ENCODE measurements at regions not wholly inside any gene's neighbourhood (a gene's known extent, or its start where the extent isn't known, plus 50 kb on each side); places are given as distances from the start of the nearest gene placed in this dataset.
"Not testable (repeated sequence)": the region's sequence is repeated elsewhere in the genome, so short reads cannot be mapped to it uniquely, and the experiment has no call there.

DNA sequence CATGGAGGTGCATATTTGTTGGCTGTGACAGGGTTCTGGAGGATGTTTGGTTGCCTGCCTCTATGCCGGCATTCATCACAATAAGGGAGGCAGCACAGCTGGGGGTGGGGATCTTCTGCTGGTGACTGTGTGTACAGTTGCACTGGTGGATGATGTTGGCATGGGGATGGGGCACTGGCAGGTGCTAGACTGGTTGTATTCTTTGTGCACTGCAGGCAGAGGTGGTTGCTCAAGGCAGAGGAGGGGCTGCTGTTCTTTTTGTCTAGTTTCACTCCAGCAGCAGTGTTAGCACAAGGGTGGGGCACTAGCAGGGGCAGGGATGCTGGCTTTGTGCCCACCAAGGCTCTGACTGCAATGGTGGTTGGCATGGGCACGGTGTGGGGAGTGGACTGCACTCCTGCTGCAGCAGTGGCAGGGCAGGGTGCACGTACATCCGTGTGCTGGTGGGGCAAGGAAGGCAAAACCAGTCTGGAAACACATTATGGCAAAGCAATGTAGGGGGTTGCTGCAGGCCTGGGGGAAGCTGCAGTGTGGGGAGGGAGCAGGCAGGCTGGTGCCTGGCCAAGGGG is 69.3 kb downstream of the ISOC1 start:
- no peak for DNase-seq

DNA sequence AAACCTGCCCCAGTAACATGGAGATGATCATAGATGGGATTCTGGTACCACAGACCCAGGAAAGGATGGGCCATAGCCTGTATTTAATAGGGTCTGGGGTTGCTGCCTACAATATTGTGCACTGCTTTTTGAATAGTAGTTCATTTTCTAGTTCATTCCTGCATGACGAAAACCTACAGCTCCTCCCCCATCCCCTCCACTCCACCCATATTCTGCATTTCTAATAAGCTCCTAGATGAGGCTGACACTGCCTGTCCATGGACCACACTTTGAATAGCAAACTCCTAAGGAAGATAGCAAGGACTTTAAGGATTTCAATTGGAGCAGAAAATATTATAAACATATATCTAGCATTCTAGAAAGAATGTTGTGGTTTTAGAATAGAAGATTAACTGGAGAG is 75.5 kb downstream of the ISOC1 start:
- no peak for DNase-seq

- no peak for DNase-seq
Observed at GRCh38 chr5:129171194-129171944, 76.8 kb downstream of the ISOC1 start.

DNA sequence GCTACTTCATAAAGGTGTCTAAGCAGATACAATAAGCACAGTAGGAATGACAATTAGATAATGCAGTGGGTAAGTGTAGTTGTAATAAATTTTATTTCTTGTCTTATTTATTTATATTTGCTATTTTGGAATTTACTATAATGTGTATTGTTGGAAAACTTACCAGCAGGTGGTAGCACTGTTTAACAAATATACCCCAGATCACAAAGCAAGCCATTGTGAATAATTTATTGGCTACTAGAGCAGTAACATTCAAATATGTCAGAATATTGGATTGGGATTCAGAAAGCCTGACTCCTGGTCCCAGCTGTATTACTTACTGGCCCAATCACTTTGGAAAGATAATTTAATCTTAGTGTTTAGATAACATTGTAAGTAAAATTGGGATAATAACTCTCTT is 78.0 kb downstream of the ISOC1 start:
- DNase-seq, result no peak

DNA sequence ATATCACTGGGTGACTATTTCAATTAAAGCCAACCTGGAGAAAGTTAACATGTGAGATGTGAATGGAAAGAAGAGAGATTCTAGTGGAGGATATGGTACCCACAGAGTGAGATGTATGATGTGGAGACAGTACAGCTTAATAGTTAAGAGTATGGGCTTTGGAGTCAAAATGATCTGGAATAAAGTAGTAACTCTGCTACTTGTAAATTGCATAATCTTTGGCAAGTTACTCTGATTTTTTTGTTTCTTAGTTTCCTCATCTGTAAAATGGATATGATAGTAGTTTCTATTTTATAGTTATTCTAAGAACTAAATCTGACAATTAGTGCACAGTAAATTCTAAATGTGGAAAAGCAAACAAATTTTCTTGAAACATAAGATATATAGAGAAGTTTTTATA is 79.2 kb downstream of the ISOC1 start:
- DNase-seq, result no peak

- no peak for DNase-seq
Observed at GRCh38 chr5:129174480-129174879, 79.9 kb downstream of the ISOC1 start.

DNA sequence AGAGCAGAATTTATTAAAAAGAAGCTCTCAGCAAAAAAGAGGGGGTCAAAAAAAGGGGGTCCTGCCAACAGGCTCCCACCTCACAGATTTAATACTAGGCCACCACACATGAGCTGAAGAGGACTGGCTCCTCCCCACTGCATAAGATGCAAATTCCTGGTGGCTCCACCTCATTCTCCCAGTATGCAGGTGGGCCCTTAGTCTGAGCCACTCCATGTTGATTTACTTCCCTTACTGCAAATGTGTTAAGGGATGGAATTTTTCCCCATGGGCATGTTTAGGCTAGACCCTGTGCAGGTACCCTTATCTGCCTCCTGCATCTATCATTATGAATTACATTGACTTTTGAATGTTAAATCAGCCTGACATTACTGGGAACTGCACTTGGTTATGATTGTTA is 82.9 kb downstream of the ISOC1 start:
- no peak for DNase-seq

- no peak for DNase-seq
Observed at GRCh38 chr5:129199308-129199707, 104.8 kb downstream of the ISOC1 start.

- no peak for DNase-seq
Observed at GRCh38 chr5:129204525-129204924, 110.0 kb downstream of the ISOC1 start.

DNA sequence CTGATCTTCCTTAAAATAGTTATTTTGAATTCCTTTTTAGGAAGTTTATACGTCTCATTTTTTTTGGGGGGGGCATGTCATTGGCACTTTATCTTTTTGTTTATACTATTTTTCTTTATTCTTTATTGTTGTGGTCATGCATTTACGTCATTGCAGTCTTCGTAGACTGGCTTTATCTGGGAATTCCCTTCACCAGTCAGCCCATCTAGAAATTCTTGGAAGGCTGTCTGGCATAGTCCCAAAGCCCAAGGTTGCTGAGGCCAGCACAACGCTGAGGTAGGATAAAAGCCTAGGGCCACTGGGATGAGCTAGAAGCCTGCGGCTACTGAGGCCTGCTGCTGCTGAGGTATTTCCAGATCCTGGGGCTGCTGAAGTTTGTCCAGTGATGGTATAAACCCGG is 121.5 kb downstream of the ISOC1 start:
- no peak for DNase-seq

- no peak for DNase-seq
Observed at GRCh38 chr5:129217179-129217578, 122.6 kb downstream of the ISOC1 start.

- no peak for DNase-seq
Observed at GRCh38 chr5:129223178-129223577, 128.6 kb downstream of the ISOC1 start.

GRCh38 chr5:129228577-129228976 is 134.0 kb downstream of the ISOC1 start:
- no peak for DNase-seq

- DNase-seq, result peak; percentile 2
Observed at GRCh38 chr5:129241755-129242154, 147.2 kb downstream of the ISOC1 start.

GRCh38 chr5:129243039-129243438 is 148.5 kb downstream of the ISOC1 start:
- DNase-seq, result no peak

DNA sequence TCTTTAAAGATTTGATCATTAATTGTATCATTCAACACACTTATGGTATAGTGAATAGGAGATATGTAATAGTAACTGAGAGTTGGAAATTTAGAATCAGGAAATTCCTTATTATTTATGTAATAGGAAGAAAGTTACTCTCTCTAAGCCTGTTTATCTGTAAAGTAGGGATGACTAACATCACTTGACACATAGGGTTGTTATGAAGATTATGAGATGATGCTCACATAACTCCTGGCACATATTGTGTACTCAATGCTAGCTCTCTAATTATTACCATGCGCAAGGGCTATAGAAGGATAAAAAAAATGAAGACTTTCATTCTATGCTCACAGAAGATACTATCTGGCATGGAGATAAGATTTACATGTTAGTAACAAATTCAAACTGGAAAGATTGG is 149.9 kb downstream of the ISOC1 start:
- no peak for DNase-seq

DNA sequence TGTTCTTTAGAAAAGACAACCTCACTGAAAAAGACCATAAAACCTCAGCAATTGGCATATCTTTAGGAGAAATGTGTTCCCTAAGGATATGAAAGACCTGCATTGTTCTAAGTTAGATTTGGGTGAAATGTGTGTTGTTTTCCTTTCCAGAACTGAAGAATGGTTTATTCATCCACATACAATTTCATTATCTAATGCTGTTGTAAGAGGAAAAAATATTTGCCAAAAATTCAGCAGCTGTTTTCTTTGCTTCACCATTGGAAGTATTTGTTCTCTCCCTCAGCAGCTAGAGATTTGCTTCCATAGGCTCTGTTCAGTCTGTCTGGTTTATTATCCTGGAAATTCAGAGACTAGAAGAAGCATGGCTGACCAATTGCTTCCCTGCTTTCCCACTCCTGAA is 150.9 kb downstream of the ISOC1 start:
- no peak for DNase-seq

- no peak for DNase-seq
Observed at GRCh38 chr5:129246088-129246487, 151.5 kb downstream of the ISOC1 start.

DNA sequence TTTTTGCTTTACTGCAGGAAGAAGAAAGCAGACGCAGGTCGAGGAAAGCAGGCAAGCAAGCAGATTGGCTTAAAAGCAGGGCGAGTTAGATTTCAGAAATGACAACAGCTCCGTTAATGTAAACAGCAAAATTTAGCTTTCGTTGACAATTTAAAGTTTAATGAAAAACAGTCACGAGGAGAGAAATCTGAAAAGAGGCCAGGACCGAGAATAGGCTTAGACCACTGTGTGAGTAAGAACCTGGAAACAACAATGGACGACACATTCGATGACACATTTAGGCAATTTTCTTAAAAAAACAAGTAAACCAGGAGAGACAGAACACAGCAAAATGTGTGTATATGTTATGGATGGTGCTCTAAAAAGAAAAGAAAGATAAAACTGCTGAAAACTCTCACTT is 155.3 kb downstream of the ISOC1 start:
- DNase-seq, result no peak

- no peak for DNase-seq
Observed at GRCh38 chr5:129271308-129271707, 176.8 kb downstream of the ISOC1 start.

DNA sequence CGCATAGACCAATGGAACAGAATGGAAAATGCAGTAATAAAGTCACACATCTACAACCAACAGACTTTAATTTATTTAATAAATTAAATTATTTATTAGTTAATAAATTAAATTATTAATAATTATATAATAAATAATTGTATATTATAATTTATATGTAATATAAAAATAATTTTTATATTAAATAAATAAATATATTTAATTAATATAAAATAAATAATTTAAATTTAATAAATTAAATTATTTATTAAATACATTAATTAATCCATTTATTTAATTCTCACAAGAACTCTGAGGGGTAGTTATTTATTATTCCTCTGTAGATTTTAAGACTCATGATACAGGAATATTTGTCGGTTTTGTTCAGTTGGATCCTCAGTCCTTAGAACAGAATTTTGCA is 176.1 kb upstream of the ADAMTS19 start:
- no peak for DNase-seq

DNA sequence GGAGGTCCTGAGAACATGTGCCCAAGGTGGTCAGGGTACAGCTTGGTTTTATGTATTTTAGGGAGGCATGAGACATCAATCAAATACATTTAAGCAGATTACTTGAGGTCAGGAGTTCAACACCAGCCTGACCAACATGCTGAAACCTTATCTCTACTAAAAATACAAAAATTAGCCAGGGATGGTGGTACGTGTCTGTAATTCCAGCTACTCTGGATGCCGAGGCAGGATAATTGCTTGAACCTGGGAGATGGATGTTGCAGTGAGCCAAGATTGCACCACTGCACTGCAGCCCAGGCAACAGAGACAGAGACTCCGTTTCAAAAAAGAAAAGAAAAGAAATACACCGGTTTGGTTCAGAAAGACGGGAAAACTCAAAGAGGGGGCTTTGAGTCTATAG is 165.9 kb upstream of the ADAMTS19 start:
- not testable (repeated sequence) for DNase-seq

- DNase-seq, result no peak
Observed at GRCh38 chr5:129306725-129307124, 153.4 kb upstream of the ADAMTS19 start.

GRCh38 chr5:129322968-129323367 is 137.1 kb upstream of the ADAMTS19 start:
- no peak for DNase-seq

DNA sequence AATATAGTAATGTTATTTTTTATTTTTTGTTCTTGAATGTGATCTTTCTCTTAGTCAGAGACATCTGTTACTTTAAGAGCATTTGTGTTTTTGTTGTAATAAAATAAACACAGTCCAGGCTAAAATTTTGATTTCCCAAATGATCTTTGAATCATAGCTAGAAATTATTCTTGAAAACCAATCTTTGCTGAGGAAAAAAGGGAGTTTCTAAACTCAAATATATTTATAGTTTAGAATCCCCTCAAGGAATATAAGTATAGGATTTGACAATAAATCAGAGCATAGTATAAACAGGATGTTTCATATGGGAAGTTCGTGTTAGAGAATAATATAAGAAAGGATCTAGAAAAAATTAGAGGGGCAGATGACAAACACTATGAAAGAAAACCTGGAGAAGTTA is 118.8 kb upstream of the ADAMTS19 start:
- DNase-seq, result no peak

Data from NCI-H748 treated with DMSO at 0.1 percent for 48 hours (cell line).